ENCODE measurements at regions not wholly inside any gene's neighbourhood (a gene's known extent, or its start where the extent isn't known, plus 50 kb on each side); places are given as distances from the start of the nearest gene placed in this dataset.

DNA sequence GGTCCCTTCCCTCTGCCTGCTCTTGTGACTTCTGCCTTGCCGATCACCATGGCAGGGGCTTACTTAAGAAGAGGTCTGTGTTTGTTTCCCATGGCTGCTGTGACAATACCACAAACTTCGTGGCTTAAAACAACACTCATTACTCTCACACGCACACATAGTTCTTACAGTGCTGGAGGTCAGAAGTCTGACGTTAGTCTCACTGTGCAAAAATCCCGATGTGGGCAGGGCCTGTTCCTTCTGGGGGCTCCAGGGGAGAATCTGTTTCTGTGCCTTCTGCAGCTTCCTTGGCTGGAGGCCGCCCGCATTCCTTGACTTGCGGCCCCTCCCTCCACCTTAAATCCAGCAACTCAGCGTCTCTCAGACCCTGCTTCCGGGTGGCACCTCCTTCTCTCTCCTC, 249.2 kb upstream of the GSE1 start:
- TF ChIP-seq, protein P1, sequence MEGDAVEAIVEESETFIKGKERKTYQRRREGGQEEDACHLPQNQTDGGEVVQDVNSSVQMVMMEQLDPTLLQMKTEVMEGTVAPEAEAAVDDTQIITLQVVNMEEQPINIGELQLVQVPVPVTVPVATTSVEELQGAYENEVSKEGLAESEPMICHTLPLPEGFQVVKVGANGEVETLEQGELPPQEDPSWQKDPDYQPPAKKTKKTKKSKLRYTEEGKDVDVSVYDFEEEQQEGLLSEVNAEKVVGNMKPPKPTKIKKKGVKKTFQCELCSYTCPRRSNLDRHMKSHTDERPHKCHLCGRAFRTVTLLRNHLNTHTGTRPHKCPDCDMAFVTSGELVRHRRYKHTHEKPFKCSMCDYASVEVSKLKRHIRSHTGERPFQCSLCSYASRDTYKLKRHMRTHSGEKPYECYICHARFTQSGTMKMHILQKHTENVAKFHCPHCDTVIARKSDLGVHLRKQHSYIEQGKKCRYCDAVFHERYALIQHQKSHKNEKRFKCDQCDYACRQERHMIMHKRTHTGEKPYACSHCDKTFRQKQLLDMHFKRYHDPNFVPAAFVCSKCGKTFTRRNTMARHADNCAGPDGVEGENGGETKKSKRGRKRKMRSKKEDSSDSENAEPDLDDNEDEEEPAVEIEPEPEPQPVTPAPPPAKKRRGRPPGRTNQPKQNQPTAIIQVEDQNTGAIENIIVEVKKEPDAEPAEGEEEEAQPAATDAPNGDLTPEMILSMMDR (IDR thresholded peaks at IDR 0.05): no peak
- Mint-ChIP-seq H3K27me3 (ENCODE audit: low read depth) (peaks cover 2% of the 10 kb centered on the region), H3K9me3 (ENCODE audit: low read depth) (peaks cover 5% of the 10 kb centered on the region), H3K27ac (ENCODE audit: unreplicated experiment) (peak overlapping the region; percentile 89), H3K4me1 (ENCODE audit: low read depth) (peaks cover 40% of the 10 kb centered on the region), H3K36me3 (ENCODE audit: low read depth) (no peaks in the 10 kb centered on the region), H3K4me3 (ENCODE audit: unreplicated experiment) (no peak overlapping the region)
- no peak for DNase-seq (ENCODE audit: low spot score)

DNA sequence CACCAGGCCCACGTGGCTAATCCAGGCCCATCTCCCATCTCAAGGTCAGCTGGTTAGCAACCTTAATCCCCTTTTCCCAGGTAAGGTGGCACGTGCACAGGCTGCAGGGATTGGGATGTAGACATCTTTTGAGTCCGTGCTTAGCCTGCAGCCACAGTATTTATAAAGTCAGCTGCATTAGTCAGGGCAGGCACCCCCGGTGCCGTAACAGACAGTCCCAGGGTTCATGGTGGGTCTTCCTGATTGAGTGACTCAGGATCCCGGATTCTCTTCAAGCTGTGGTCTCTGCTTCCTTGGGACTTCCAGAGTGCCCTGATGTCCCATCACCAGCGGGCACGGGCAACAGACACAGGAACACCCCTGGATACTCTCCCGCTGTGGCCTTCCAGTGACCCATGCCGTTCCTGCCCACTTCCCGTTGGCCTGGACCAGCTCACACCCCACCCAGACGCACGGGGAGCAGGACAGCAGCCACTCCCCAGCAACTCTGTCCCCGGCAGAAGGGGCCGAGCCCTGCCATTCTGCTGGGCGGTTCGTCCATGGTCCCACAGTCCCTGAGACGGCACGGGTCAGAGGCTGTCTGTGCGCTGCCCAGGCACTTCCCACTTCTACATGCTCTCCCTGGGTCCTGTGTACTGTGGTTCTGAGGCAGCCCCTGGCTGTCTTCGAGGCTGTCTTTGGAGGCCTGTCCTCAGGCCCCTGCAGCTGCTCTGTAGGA, 248.6 kb upstream of the GSE1 start:
- peaks cover 2% of the 10 kb centered on the region for H3K27me3 Mint-ChIP-seq (ENCODE audit: low read depth)
- H3K9me3 Mint-ChIP-seq (ENCODE audit: low read depth): peaks cover 5% of the 10 kb centered on the region
- no peaks in the 10 kb centered on the region for H3K36me3 Mint-ChIP-seq (ENCODE audit: low read depth)
- H3K27ac Mint-ChIP-seq (ENCODE audit: unreplicated experiment): peak overlapping the region; percentile 89
- peaks cover 40% of the 10 kb centered on the region for H3K4me1 Mint-ChIP-seq (ENCODE audit: low read depth)
- TF ChIP-seq, protein P1 (IDR thresholded peaks at IDR 0.05): no peak
- no peak overlapping the region for H3K4me3 Mint-ChIP-seq (ENCODE audit: unreplicated experiment)
- no peak for DNase-seq (ENCODE audit: low spot score)

DNA sequence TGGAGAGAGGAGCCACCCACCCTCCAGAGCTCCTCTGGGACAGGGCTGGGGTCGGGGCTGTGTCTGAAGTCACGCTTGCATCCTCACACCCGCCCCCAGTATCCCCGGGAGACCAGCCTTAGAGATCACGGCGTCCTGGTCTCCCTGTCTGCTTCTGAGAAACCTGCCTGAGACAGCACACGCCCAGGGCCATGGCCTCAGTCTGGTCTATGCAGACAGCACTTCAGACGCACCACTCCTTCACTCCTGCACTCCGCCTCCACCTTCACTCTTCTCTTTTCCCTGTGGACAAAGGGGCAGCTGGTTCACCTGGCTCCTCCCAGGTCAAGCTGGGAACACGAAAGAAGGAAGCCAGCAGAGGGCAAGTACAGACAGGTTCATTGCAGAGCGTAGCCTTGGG, 248.0 kb upstream of the GSE1 start:
- Mint-ChIP-seq H3K27me3 (ENCODE audit: low read depth) (peaks cover 2% of the 10 kb centered on the region), H3K4me3 (ENCODE audit: unreplicated experiment) (no peak overlapping the region), H3K9me3 (ENCODE audit: low read depth) (peaks cover 5% of the 10 kb centered on the region), H3K36me3 (ENCODE audit: low read depth) (no peaks in the 10 kb centered on the region), H3K4me1 (ENCODE audit: low read depth) (peaks cover 41% of the 10 kb centered on the region), H3K27ac (ENCODE audit: unreplicated experiment) (no peak overlapping the region)
- no peak for DNase-seq (ENCODE audit: low spot score)
- TF ChIP-seq, protein P1 (IDR thresholded peaks at IDR 0.05): no peak

DNA sequence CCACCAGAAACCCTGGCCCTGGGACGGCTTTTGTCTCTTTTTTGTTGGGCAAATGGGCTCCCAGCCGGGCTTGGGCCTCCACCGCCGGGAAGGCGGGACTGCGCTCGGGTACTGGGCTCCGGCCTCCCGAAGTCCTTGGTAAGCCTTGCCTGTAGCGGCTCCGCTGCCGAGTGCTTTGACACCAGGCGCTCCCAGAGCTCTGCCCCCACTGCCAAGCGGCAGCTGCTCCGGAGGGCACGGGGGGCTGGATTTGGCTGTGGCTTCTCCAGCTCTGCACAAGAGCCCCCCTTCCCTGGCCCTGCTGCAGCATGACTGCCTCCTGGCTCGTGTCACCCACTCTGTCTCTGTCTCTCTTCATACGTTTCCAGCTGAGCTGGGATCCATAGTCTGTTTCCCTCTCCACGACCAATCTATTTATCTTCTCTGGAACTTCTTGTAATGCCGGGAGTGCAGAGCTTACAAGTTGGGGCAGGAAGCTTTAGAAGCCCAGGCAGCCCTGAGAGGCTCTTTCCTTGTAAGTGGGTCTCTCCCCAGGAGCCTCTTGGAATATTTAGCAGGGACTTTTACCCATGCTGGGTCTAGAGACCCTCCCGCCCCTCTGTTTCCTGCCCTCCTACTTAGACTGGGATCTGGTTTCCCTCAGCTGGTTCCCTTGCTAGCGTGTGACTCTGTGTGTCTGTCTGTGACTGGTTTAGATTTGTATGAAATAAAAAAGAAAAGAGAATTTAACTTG, 246.9 kb upstream of the GSE1 start:
- TF ChIP-seq, protein P1 (IDR thresholded peaks at IDR 0.05): no peak
- peaks cover 2% of the 10 kb centered on the region for H3K27me3 Mint-ChIP-seq (ENCODE audit: low read depth)
- peak overlapping the region; percentile 47 for H3K27ac Mint-ChIP-seq (ENCODE audit: unreplicated experiment)
- H3K4me3 Mint-ChIP-seq (ENCODE audit: unreplicated experiment): no peak overlapping the region
- no peaks in the 10 kb centered on the region for H3K36me3 Mint-ChIP-seq (ENCODE audit: low read depth)
- DNase-seq (ENCODE audit: low spot score): no peak
- peaks cover 39% of the 10 kb centered on the region for H3K4me1 Mint-ChIP-seq (ENCODE audit: low read depth)
- peaks cover 5% of the 10 kb centered on the region for H3K9me3 Mint-ChIP-seq (ENCODE audit: low read depth)

- Mint-ChIP-seq H3K4me3 (ENCODE audit: unreplicated experiment) (no peak overlapping the region), H3K36me3 (ENCODE audit: low read depth) (no peaks in the 10 kb centered on the region), H3K27ac (ENCODE audit: unreplicated experiment) (no peak overlapping the region), H3K27me3 (ENCODE audit: low read depth) (peaks cover 2% of the 10 kb centered on the region), H3K4me1 (ENCODE audit: low read depth) (peaks cover 37% of the 10 kb centered on the region), H3K9me3 (ENCODE audit: low read depth) (peaks cover 5% of the 10 kb centered on the region)
- TF ChIP-seq, protein P1 (IDR thresholded peaks at IDR 0.05): no peak
- DNase-seq (ENCODE audit: low spot score): no peak
These were observed 245.6 kb upstream of the GSE1 start for GRCh38 chr16:85367485-85367884.

Data from chondrocyte (in vitro differentiated cells).